ENCODE measurements at regions not wholly inside any gene's neighbourhood (a gene's known extent, or its start where the extent isn't known, plus 50 kb on each side); places are given as distances from the start of the nearest gene placed in this dataset.
"Not testable (repeated sequence)": the region's sequence is repeated elsewhere in the genome, so short reads cannot be mapped to it uniquely, and the experiment has no call there.

GRCh38 chrX:34576864-34577263, 80.2 kb downstream of the TMEM47 start:
- DNase-seq: no peak

GRCh38 chrX:34565981-34566380, 91.1 kb downstream of the TMEM47 start:
- no peak for DNase-seq

- no peak for DNase-seq
Observed at GRCh38 chrX:34563804-34564203, 93.3 kb downstream of the TMEM47 start.

GRCh38 chrX:34563061-34563460, 94.0 kb downstream of the TMEM47 start:
- no peak for DNase-seq

- no peak for DNase-seq
Observed at GRCh38 chrX:34562006-34562405, 95.1 kb downstream of the TMEM47 start.

- no peak for DNase-seq
Observed at GRCh38 chrX:34560180-34560579, 96.9 kb downstream of the TMEM47 start.

GRCh38 chrX:34559325-34559724, 97.8 kb downstream of the TMEM47 start:
- no peak for DNase-seq

GRCh38 chrX:34557733-34558132, 99.4 kb downstream of the TMEM47 start:
- no peak for DNase-seq

- no peak for DNase-seq
Observed at GRCh38 chrX:34555481-34555880, 101.6 kb downstream of the TMEM47 start.

GRCh38 chrX:34546366-34546765, 110.7 kb downstream of the TMEM47 start:
- no peak for DNase-seq

GRCh38 chrX:34528081-34528480, 129.0 kb downstream of the TMEM47 start:
- DNase-seq: no peak

- no peak for DNase-seq
Observed at GRCh38 chrX:34521563-34521962, 135.5 kb downstream of the TMEM47 start.

GRCh38 chrX:34509394-34509793, 147.7 kb downstream of the TMEM47 start:
- no peak for DNase-seq

GRCh38 chrX:34503119-34503518, 154.0 kb downstream of the TMEM47 start:
- DNase-seq: no peak

- no peak for DNase-seq
Observed at GRCh38 chrX:34493086-34493485, 164.0 kb downstream of the TMEM47 start.

- no peak for DNase-seq
Observed at GRCh38 chrX:34491126-34491525, 166.0 kb downstream of the TMEM47 start.

GRCh38 chrX:34487364-34487763, 169.7 kb downstream of the TMEM47 start:
- DNase-seq: no peak

GRCh38 chrX:34483980-34484379, 173.1 kb downstream of the TMEM47 start:
- no peak for DNase-seq

GRCh38 chrX:34470507-34470906, 186.6 kb downstream of the TMEM47 start:
- DNase-seq: no peak

- DNase-seq: no peak
Observed at GRCh38 chrX:34467437-34467836, 189.6 kb downstream of the TMEM47 start.

GRCh38 chrX:34463220-34463619, 193.9 kb downstream of the TMEM47 start:
- DNase-seq: not testable (repeated sequence)

- DNase-seq: not testable (repeated sequence)
Observed at GRCh38 chrX:34457850-34458249, 199.2 kb downstream of the TMEM47 start.

- no peak for DNase-seq
Observed at GRCh38 chrX:34437586-34437985, 219.5 kb downstream of the TMEM47 start.

GRCh38 chrX:34426334-34426733, 230.8 kb downstream of the TMEM47 start:
- DNase-seq: no peak

GRCh38 chrX:34406580-34406979, 250.5 kb downstream of the TMEM47 start:
- no peak for DNase-seq
